Loucy (cell line): ENCODE measurements at regions not wholly inside any gene's neighbourhood (a gene's known extent, or its start where the extent isn't known, plus 50 kb on each side); places are given as distances from the start of the nearest gene placed in this dataset.

Source experiments
- EZH2phosphoT487 ChIP-seq: fragments of 200-600 bp; IDR thresholded peaks from 2 replicates; pipeline ENCODE4 v1.6.1; 2018; ENCODE audit warnings: antibody characterized with exemption, mild to moderate bottlenecking, moderate library complexity, borderline replicate concordance
- TF ChIP-seq, protein P1 (sequence below): fragments of 200-600 bp; sonication (generic); conservative IDR thresholded peaks from 2 replicates; pipeline ENCODE4 v1.5.1; 2014; ENCODE audit warnings: mild to moderate bottlenecking, antibody characterized with exemption, low read length

GRCh38 chr3:104437891-104438290, 928.8 kb upstream of the ALCAM start:
- TF ChIP-seq, protein P1, sequence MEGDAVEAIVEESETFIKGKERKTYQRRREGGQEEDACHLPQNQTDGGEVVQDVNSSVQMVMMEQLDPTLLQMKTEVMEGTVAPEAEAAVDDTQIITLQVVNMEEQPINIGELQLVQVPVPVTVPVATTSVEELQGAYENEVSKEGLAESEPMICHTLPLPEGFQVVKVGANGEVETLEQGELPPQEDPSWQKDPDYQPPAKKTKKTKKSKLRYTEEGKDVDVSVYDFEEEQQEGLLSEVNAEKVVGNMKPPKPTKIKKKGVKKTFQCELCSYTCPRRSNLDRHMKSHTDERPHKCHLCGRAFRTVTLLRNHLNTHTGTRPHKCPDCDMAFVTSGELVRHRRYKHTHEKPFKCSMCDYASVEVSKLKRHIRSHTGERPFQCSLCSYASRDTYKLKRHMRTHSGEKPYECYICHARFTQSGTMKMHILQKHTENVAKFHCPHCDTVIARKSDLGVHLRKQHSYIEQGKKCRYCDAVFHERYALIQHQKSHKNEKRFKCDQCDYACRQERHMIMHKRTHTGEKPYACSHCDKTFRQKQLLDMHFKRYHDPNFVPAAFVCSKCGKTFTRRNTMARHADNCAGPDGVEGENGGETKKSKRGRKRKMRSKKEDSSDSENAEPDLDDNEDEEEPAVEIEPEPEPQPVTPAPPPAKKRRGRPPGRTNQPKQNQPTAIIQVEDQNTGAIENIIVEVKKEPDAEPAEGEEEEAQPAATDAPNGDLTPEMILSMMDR, result no peak
- TF ChIP-seq EZH2phosphoT487, result no peak
